ENCODE measurements at regions not wholly inside any gene's neighbourhood (a gene's known extent, or its start where the extent isn't known, plus 50 kb on each side); places are given as distances from the start of the nearest gene placed in this dataset.

DNA sequence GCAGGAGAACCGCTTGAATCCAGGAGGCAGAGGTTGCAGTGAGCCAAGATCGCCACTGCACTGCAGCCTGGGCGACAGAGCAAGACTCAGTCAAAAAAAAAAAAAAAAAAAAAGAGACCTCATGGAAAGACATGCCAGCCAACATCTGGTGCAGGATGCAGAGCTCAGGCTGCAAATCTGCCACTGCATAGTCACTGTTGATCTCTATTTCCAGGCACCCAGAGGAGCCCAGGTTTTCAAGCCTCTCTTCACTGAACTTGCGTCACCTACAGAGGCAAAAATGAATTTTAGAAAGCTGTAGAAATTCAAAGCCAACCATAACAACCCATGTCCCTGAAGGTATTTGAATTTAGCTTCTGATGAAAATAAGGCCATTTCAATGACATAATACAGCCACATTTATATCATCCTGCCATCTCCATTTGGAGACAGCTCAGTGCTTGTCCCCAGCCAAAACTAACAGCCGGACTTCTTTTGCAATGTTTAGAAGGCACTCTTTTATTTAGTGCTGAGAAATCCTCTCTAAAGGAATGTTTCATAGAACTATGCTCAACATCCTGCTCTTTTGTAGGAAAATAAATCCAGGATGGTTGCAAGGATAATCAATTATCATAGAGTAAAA is 113.3 kb downstream of the SNX18 start:
- TF ChIP-seq, protein P1, sequence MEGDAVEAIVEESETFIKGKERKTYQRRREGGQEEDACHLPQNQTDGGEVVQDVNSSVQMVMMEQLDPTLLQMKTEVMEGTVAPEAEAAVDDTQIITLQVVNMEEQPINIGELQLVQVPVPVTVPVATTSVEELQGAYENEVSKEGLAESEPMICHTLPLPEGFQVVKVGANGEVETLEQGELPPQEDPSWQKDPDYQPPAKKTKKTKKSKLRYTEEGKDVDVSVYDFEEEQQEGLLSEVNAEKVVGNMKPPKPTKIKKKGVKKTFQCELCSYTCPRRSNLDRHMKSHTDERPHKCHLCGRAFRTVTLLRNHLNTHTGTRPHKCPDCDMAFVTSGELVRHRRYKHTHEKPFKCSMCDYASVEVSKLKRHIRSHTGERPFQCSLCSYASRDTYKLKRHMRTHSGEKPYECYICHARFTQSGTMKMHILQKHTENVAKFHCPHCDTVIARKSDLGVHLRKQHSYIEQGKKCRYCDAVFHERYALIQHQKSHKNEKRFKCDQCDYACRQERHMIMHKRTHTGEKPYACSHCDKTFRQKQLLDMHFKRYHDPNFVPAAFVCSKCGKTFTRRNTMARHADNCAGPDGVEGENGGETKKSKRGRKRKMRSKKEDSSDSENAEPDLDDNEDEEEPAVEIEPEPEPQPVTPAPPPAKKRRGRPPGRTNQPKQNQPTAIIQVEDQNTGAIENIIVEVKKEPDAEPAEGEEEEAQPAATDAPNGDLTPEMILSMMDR (conservative IDR thresholded peaks at IDR 0.05), result no peak
- TF ChIP-seq ZFX (IDR thresholded peaks at IDR 0.05), result no peak
- no peak overlapping the region for H3K27ac ChIP-seq

DNA sequence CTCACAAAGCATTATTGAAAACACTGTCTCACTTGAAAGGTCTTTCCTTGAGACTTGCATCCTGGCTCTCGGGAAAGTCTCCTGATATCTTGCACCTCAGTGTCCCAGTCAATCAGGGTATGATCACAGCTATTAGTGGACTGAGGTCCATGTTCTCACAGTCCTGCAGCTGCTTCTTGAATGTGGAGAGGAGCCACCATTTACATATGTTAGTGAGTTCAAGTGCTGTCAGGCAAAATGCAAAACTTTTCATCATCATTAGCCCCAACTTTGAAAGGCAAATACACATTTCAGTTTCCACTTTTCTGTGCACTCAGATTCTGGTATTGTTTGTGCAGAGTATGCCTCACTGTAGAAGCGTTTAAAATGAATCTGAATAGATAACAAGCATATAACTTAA is 111.6 kb downstream of the SNX18 start:
- no peak for TF ChIP-seq ZFX (IDR thresholded peaks at IDR 0.05)
- TF ChIP-seq, protein P1 (conservative IDR thresholded peaks at IDR 0.05), result no peak
- no peak overlapping the region for H3K27ac ChIP-seq

DNA sequence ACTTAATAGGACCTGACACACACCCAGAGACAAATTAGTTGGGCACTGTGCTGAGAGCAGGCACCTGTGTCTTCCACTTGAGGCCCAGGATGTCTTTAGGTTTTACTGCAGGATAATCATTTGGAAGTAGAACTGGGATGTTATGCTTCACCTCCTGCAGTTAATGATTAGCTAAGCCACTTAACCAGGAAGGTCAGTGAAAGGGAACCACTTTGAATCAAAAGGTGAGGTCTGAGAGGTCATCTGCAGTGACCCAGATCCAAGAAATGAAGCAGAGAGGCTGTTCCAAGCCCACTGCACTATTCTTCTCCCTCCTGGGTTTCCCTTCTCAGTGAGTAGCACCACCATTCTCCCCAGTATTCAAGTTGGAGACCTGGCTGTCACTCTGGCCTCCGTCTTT is 110.5 kb downstream of the SNX18 start:
- H3K27ac ChIP-seq, result no peak overlapping the region
- TF ChIP-seq, protein P1 (conservative IDR thresholded peaks at IDR 0.05), result no peak
- TF ChIP-seq ZFX (IDR thresholded peaks at IDR 0.05), result no peak

DNA sequence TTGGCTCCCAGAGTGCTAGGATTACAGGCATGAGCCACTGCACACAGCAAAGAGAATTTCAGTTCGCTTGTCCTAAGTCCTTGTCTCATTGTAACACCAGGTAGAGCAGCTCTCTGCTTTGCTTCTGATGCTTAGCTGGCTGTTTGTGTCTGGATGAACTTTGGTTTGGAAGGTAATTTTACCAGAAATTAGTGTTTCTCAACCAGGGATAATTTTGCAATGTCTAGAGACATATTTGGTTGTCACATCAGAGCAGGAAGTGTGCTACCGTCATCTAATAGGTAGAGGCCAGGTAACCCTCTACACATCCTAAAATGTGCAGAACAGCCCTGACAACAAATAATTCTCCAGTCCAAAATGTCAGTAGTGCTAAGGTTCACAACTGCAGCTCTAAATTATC is 108.8 kb downstream of the SNX18 start:
- TF ChIP-seq, protein P1 (conservative IDR thresholded peaks at IDR 0.05), result no peak
- no peak for TF ChIP-seq ZFX (IDR thresholded peaks at IDR 0.05)
- no peak overlapping the region for H3K27ac ChIP-seq

DNA sequence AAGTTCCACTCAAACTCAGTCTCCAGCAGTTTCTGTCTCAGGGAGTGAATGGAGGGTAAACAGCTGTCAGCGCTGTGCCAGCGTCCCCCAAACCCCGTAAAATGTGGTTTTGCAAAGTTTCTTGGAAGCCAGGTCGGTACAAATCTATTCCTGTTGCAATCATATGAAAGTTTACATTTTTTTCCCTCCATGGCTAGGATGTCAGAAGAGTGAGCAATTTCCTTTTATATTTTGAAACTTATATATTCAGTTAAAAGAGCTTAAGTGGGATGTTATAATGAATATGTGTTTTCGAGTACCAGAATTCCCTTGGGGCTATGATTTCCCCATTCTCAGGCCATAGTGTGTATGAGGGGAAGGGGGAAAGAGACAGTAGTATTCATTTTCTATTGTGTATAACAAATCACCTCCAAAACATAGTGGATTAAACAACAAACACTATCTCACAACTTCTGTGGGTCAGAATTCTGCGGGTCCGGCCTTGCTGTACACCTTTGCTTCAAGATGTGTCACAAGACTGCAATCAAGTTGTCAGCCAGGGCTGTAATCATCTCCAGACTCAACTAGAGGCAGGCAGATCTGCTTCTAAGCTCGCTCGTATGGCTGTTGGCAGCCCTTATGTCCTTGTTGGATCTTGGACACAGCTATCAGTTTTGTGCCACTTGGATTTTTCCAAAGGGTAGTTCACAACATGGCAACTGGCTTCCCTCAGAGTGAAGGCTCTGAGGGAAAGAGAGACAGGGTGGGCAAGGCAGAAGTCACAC is 107.4 kb downstream of the SNX18 start:
- H3K27ac ChIP-seq, result no peak overlapping the region
- TF ChIP-seq, protein P1 (conservative IDR thresholded peaks at IDR 0.05), result no peak
- no peak for TF ChIP-seq ZFX (IDR thresholded peaks at IDR 0.05)

DNA sequence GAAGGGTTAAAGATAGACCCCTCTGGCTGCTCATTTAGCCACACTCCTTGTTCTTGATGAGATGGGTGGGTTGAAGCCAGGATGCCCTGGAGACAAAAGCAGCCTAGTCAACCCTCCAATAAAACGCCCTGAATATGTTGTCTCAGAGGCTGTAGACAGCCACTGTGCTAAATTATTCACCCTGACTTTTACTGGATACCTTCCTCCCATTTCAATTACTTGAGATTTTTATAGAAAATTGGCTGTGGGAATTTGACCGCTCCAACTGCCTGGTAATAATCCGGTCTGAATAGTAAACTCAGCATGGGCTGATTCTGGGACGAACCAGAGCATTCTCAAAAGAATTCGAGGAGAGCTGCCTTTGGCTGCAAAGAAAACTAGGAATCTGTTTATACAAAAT is 104.2 kb downstream of the SNX18 start:
- H3K27ac ChIP-seq, result no peak overlapping the region
- TF ChIP-seq ZFX (IDR thresholded peaks at IDR 0.05), result no peak
- TF ChIP-seq, protein P1 (conservative IDR thresholded peaks at IDR 0.05), result no peak

DNA sequence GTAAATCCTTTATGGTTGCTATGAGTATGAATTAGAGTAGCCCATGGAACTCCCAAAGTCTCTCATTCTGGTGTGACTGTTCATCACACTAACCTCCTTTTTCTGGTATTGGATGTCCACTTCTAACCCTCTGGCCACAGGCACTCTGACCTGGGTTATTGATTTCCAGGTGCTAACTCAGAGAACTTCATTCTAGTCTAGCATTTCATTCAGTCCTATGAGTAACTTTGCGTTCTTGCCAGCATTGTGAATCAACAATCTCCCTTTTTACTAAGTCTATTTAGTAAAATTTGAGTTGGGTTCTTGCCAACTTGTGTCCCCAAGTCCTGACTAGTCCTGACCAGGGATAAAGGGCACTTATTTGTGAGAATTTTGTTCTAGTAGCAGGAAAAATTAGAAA is 103.5 kb downstream of the SNX18 start:
- H3K27ac ChIP-seq, result no peak overlapping the region
- TF ChIP-seq ZFX (IDR thresholded peaks at IDR 0.05), result no peak
- TF ChIP-seq, protein P1 (conservative IDR thresholded peaks at IDR 0.05), result no peak
